HL-60 (cell line): ENCODE measurements at regions not wholly inside any gene's neighbourhood (a gene's known extent, or its start where the extent isn't known, plus 50 kb on each side); places are given as distances from the start of the nearest gene placed in this dataset.

Experiments
- CTCF ChIP-seq: IDR thresholded peaks from one replicate; pipeline ENCODE4 v1.5.1; 2011; ENCODE audit warnings: low read length, control low read depth, inconsistent platforms; ENCODE audit not compliant: insufficient read depth
- POLR2AphosphoS5 ChIP-seq: IDR thresholded peaks from 2 replicates; pipeline ENCODE4 v1.6.1; 2012; ENCODE audit warnings: low read depth
- REST ChIP-seq: IDR thresholded peaks from 2 replicates; pipeline ENCODE4 v1.6.1; 2012; ENCODE audit warnings: low read depth; ENCODE audit not compliant: insufficient replicate concordance
- SPI1 ChIP-seq: IDR thresholded peaks from 2 replicates; pipeline ENCODE4 v1.6.1; 2012; ENCODE audit warnings: low read depth, mild to moderate bottlenecking, borderline replicate concordance

DNA sequence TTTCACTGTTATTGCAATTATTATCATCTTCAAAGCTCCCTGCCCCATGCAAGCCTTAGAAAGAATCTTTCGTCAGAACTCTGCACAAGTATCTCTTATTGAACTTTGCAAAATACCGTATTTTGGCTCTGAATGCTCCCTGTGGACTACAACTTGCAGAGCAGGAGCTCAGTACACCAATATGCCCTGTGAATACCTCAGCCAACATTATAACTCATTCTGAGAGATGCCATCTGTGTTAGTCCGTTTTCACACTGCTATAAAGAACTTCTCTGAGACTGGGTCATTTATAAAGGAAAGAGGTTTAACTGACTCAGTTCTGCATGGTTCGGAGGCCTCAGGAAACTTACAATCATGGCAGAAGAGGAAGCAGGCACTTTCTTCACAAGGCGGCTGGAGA lies 87.2 kb upstream of the XYLT1 start:
- TF ChIP-seq REST = no peak
- no peak for TF ChIP-seq SPI1
- TF ChIP-seq CTCF = no peak
- TF ChIP-seq POLR2AphosphoS5 = no peak
